ENCODE measurements at regions not wholly inside any gene's neighbourhood (a gene's known extent, or its start where the extent isn't known, plus 50 kb on each side); places are given as distances from the start of the nearest gene placed in this dataset.

- no peaks in the 10 kb centered on the region for H4K20me1 ChIP-seq (replicated peaks in 1 of 2; ENCODE audit: control insufficient read depth in 1 of 2, insufficient read depth in 2 of 2, low read length in 2 of 2)
- CTCF ChIA-PET (ENCODE audit: partially characterized antibody) = no interaction called here
- no peak overlapping the region for H2BK20ac ChIP-seq (ENCODE audit: low read length)
- no peaks in the 10 kb centered on the region for H3K79me2 ChIP-seq (ENCODE audit: control insufficient read depth in 1 of 2, insufficient read depth in 2 of 2, low read length in 2 of 2)
- no peak overlapping the region for H4K5ac ChIP-seq (ENCODE audit: insufficient read length, low read depth, low read length)
- DNase-seq (ENCODE audit: low read depth in 1 of 2, low spot score in 2 of 2) = no peak
- no peak overlapping the region for H3K4me2 ChIP-seq (ENCODE audit: insufficient read depth in 1 of 2, low read depth in 2 of 2, low read length in 2 of 2)
- H2AK5ac ChIP-seq (ENCODE audit: low read depth, low read length) = no peak overlapping the region
- FAIRE-seq = no peak
- H2AFZ ChIP-seq (ENCODE audit: low read length) = no peak overlapping the region
- H3K36me3 ChIP-seq (ENCODE audit: control insufficient read depth in 2 of 4, insufficient read depth in 4 of 4, low read length in 3 of 4) = no peaks in the 10 kb centered on the region
- no peak overlapping the region for H2BK15ac ChIP-seq (ENCODE audit: low read length)
- H3K9ac ChIP-seq (replicated peaks in 1 of 4; ENCODE audit: extremely low read depth in 1 of 4, low read depth in 3 of 4, low read length in 3 of 4) = no peak overlapping the region
- no peak overlapping the region for H3K4ac ChIP-seq (replicated peaks; ENCODE audit: insufficient read length, low read depth, low read length)
- POLR2A ChIA-PET (ENCODE audit: partially characterized antibody) = no interaction called here
- no peaks in the 10 kb centered on the region for H3K79me1 ChIP-seq (ENCODE audit: low read depth, low read length)
- peaks cover 0 to 9% (median 2%) of the 10 kb centered on the region in 4 experiments; a peak in 3 of 7 replicates for H3K4me1 ChIP-seq (replicated peaks in 1 of 4; ENCODE audit: control insufficient read depth in 3 of 4, insufficient read depth in 4 of 4, low read length in 3 of 4)
- no peak overlapping the region for H3K23ac ChIP-seq (ENCODE audit: insufficient read length)
- H3K56ac ChIP-seq (replicated peaks; ENCODE audit: insufficient read length, low read depth, low read length) = no peak overlapping the region
- H3K9me3 ChIP-seq (ENCODE audit: insufficient read depth in 2 of 2, low read depth in 1 of 2, low read length in 1 of 2) = peaks cover 4 to 7% of the 10 kb centered on the region in 2 experiments; a peak in 3 of 4 replicates
- no peak overlapping the region for H2BK12ac ChIP-seq (ENCODE audit: low read depth, low read length)
- no peak overlapping the region for H3K27ac ChIP-seq (ENCODE audit: low read depth, low read length)
- no peak overlapping the region for H3K14ac ChIP-seq (ENCODE audit: insufficient read length)
- no peak for TF ChIP-seq CBX8 (IDR thresholded peaks at IDR 0.05; ENCODE audit: borderline replicate concordance, low read depth, low read length)
- no peak for TF ChIP-seq SRF (IDR thresholded peaks at IDR 0.05; ENCODE audit: low read depth, low read length)
- no peak for TF ChIP-seq PHF8 (conservative IDR thresholded peaks at IDR 0.05; ENCODE audit: low read depth, low read length)
- TF ChIP-seq BRCA1 (IDR thresholded peaks at IDR 0.05; ENCODE audit: low read depth, low read length) = no peak
- no peak for TF ChIP-seq RBBP5 (IDR thresholded peaks at IDR 0.05; ENCODE audit: borderline replicate concordance, low read depth, low read length)
- TF ChIP-seq POLR2A (IDR thresholded peaks at IDR 0.05; ENCODE audit: control extremely low read depth in 1 of 2, low read depth in 2 of 2, low read length in 2 of 2) = no peak
- no peak for TF ChIP-seq SIN3A (conservative IDR thresholded peaks at IDR 0.05 in 1 of 2, IDR thresholded peaks at IDR 0.05 in 1 of 2; ENCODE audit: low read depth in 1 of 2, low read length in 2 of 2)
- TF ChIP-seq TBP (IDR thresholded peaks at IDR 0.05; ENCODE audit: low read depth, low read length) = no peak
- no peak for TF ChIP-seq JUN (IDR thresholded peaks at IDR 0.05; ENCODE audit: low read depth, low read length)
- TF ChIP-seq RXRA (IDR thresholded peaks at IDR 0.05; ENCODE audit: insufficient read depth, low read depth, low read length) = no peak
- no peak for TF ChIP-seq KDM1A (IDR thresholded peaks at IDR 0.05; ENCODE audit: borderline replicate concordance, low read length)
- no peak for TF ChIP-seq BACH1 (IDR thresholded peaks at IDR 0.05; ENCODE audit: low read length)
- no peak for TF ChIP-seq POU5F1 (IDR thresholded peaks at IDR 0.05; ENCODE audit: low read depth, low read length)
- no peak for TF ChIP-seq TAF7 (optimal IDR thresholded peaks at IDR 0.05; ENCODE audit: borderline replicate concordance, low read depth, low read length)
- WGBS, 2 experiments (ENCODE audit: extremely low coverage in 1 of 2, insufficient coverage in 1 of 2, insufficient read length in 1 of 2, insufficient replicate concordance in 2 of 2, low coverage in 1 of 2, low lambda C conversion rate in 2 of 2, missing lambda C conversion rate in 1 of 2) = 91% methylated on average over 3 of the region's 3 CpGs; no CpG with 5 or more reads in 1 of the 2 experiments
- H2BK120ac ChIP-seq (replicated peaks; ENCODE audit: low read depth, low read length) = no peak overlapping the region
- no peak overlapping the region for H3K18ac ChIP-seq (ENCODE audit: extremely low read depth, low read length)
- no peak overlapping the region for H3K4me3 ChIP-seq (ENCODE audit: extremely low read depth in 1 of 4, insufficient read depth in 2 of 4, low read depth in 3 of 4, low read length in 4 of 4)
- H3K23me2 ChIP-seq (ENCODE audit: low read depth, low read length) = no peaks in the 10 kb centered on the region
- no peak overlapping the region for H2BK5ac ChIP-seq (ENCODE audit: low read depth, low read length)
- H4K8ac ChIP-seq (ENCODE audit: extremely low read depth, insufficient read depth, low read length) = no peak overlapping the region
- no peak overlapping the region for H4K91ac ChIP-seq (replicated peaks; ENCODE audit: insufficient read length, low read length)
- no peaks in the 10 kb centered on the region for H3K27me3 ChIP-seq (replicated peaks in 1 of 4; ENCODE audit: control insufficient read depth in 3 of 4, extremely low read depth in 1 of 4, insufficient read depth in 3 of 4, low read length in 3 of 4)
Observed at GRCh38 chr4:124907881-124908280, 195.3 kb upstream of the ANKRD50 start.

All from H1 (cell line).